ENCODE measurements at regions not wholly inside any gene's neighbourhood (a gene's known extent, or its start where the extent isn't known, plus 50 kb on each side); places are given as distances from the start of the nearest gene placed in this dataset.
"Not testable (repeated sequence)": the region's sequence is repeated elsewhere in the genome, so short reads cannot be mapped to it uniquely, and the experiment has no call there.

GRCh38 chr5:39757131-39757530 is 332.4 kb upstream of the DAB2 start:
- no peak for DNase-seq (ENCODE audit: low read depth in 2 of 2)

DNA sequence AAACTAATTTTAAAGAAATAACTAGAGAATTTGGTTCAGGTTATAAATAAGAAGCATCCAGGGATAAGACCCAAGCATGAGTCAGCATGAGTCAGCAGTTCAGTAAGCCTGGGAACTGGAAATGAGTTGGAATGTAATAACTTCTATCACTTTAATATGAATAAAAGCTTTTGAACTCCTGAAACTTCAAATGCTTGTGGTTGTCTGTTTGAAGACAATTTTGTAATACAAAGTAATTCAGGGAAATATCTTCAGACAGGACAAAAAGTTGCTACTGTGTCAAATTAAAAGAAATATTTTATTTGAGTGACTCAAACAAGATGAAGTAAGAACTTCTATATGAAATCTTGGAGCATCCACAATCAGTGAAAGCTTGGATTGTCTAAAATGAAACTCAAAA is 331.2 kb upstream of the DAB2 start:
- DNase-seq (ENCODE audit: low read depth in 2 of 2): no peak

DNA sequence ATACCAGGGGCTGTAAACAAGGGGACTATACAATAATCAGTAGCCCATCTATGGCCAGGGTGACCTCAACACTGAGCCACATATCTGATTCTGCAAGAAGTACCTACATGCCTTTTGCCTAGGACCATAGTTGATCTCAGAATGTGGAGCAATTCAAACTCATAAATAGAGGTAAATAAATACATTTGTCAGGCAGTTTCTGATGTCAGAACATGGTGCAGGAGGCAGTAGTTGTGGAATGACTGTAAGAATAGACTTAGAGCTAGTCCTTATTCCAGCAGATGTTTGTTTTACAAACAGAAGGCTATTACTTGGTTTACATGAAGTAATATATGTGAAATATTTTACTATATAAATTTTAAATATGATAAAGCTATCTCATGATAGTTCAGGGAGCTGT is 330.7 kb upstream of the DAB2 start:
- DNase-seq (ENCODE audit: low read depth in 2 of 2): no peak

DNA sequence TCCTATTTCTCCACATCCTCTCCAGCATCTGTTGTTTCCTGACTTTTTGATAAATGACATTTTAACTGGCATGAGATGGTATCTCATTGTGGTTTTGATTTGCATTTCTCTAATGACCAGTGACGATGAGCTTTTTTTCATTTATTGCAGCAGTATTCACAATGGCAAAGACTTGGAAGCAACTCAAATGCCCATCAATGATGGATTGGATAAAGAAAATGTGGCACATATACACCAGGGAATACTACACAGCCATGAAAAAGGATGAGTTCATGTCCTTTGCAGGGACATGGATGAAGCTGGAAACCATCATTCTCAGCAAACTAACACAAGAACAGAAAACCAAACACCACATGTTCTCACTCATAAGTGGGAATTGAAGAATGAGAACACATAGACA is 329.0 kb upstream of the DAB2 start:
- not testable (repeated sequence) for DNase-seq (ENCODE audit: low read depth in 2 of 2)

- no peak for DNase-seq (ENCODE audit: low read depth in 2 of 2)
Measured at GRCh38 chr5:39750661-39751060, 325.9 kb upstream of the DAB2 start.

- no peak for DNase-seq (ENCODE audit: low read depth in 2 of 2)
Measured at GRCh38 chr5:39742916-39743315, 318.1 kb upstream of the DAB2 start.

- no peak for DNase-seq (ENCODE audit: low read depth in 2 of 2)
Measured at GRCh38 chr5:39740404-39740803, 315.6 kb upstream of the DAB2 start.

GRCh38 chr5:39732166-39732565 is 307.4 kb upstream of the DAB2 start:
- DNase-seq (ENCODE audit: low read depth in 2 of 2): no peak

- DNase-seq (ENCODE audit: low read depth in 2 of 2): no peak
Measured at GRCh38 chr5:39730699-39731098, 305.9 kb upstream of the DAB2 start.

GRCh38 chr5:39730006-39730405 is 305.2 kb upstream of the DAB2 start:
- DNase-seq (ENCODE audit: low read depth in 2 of 2): no peak

- no peak for DNase-seq (ENCODE audit: low read depth in 2 of 2)
Measured at GRCh38 chr5:39726467-39726866, 301.7 kb upstream of the DAB2 start.

DNA sequence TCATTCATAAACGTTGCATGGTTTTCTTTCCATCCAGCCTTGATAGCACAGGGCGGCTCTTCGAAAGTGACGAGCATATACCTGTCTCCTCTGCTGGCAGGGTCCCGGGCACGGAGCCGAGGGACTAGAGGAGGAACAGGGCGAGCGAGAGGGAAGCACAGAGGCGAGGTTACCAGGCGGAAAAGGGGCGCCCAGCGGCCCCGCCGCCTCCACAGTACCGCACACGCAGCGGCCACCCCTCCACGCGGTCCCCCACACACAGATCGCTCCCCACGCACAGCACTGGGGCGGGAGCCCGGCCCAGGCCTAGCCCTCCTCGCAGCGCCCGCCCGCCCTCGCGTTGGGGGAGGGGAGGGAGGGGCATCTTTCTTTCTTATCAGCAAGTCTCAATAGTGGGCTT is 296.6 kb upstream of the DAB2 start:
- DNase-seq (ENCODE audit: low read depth in 2 of 2): no peak

DNA sequence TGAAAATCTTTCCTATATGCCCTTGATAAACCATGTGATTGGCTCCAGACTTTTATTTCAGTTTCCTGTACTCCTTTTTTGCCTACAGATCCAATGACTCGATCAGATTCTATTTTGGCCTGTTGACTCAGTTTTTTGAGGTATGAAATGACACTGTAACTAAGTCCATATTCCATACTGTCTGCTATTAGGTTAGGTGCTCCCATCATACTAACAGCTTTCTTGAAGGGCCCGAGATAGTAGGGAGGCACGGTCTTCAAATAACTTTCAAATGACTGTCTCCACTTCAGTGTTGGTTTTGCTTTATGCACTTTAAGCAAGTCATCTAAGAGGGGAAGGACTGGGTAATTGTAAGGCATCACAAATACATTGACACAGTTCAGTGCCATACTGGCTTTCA is 295.4 kb upstream of the DAB2 start:
- DNase-seq (ENCODE audit: low read depth in 2 of 2): no peak

GRCh38 chr5:39717176-39717897 is 292.6 kb upstream of the DAB2 start:
- DNase-seq (ENCODE audit: low read depth in 2 of 2): no peak

DNA sequence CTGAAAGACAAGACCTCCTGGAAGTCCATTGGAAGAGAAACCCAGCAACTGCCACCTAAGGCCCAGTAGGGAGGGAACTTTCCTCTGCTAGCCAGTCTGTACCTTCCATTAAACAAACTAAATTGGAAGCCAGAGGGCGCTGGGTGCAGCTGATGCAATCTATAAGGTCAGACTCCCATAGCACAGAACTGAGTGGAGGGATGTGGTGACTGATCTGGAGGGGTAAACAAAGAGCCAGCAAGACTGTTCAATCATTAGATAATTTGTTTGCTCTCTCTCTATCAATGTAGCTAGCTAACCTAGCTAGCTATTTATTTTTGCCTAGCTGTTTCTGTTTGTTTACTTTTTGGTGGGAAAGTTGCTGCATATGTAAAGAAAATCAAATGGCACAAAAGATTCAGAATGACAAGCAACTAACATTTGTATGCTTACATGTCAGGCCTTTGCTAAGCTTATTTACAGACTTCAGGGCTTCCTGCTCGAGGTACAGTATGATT is 291.8 kb upstream of the DAB2 start:
- peak in 1 of 2 donors; percentile 11 for DNase-seq (ENCODE audit: low read depth in 2 of 2)

- DNase-seq (ENCODE audit: low read depth in 2 of 2): peak; percentile 2 to 48
Measured at GRCh38 chr5:39714036-39714698, 289.4 kb upstream of the DAB2 start.

DNA sequence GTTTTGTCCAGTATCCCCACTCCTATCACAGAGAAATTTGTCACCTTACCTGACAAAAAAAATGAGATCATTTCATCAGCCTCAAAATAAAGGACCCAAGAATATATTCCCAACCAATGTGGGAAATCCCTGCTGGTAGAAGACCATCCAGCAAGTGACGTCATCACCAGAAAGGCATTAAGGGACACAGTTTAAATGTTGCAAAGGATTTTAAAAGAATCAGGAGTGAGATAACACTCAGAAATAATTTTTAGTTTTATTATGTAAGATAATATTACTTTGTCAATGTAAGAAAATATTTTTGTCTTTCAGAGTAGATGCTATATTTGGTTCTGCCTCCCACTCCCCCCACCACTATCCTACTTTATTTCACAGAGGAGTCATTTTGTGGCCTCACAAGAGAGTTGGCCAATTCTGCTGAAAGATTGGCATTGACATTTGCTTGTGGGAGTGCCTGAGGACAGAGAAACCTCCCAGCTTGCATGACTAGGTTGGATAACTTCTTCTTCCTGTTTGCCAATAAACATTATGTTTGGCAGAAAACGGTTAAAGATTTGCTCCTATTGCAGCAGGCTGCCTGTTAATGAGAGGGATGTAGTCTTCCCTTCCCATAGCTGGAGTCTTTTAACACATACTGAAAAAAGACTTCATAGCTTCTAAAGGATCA is 288.6 kb upstream of the DAB2 start:
- DNase-seq (ENCODE audit: low read depth in 2 of 2): no peak

- DNase-seq (ENCODE audit: low read depth in 2 of 2): no peak
Measured at GRCh38 chr5:39712316-39713249, 287.8 kb upstream of the DAB2 start.

DNA sequence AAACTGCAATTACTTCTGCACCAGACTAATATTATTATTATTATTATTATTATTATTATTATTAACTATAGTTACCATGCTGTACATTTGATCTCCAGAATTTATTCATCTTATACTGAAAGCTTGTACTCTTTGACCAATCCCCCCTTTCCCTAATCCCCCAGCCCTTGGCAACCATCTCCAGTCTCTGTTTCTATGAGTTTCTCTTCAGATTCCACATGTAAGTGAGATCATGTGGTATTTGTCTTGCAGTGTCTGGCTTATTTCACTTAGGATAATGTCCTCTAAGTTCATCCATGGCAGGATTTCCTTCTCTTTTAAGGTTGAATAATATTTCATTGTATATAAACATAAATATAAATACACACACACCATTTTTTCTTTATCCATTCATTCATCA is 287.0 kb upstream of the DAB2 start:
- no peak for DNase-seq (ENCODE audit: low read depth in 2 of 2)

- no peak for DNase-seq (ENCODE audit: low read depth in 2 of 2)
Measured at GRCh38 chr5:39709032-39709431, 284.3 kb upstream of the DAB2 start.

- DNase-seq (ENCODE audit: low read depth in 2 of 2): no peak
Measured at GRCh38 chr5:39702928-39703327, 278.1 kb upstream of the DAB2 start.

- DNase-seq (ENCODE audit: low read depth in 2 of 2): no peak
Measured at GRCh38 chr5:39700523-39700922, 275.7 kb upstream of the DAB2 start.
